Thyroid gland (tissue), 4 donors: ENCODE measurements at regions not wholly inside any gene's neighbourhood (a gene's known extent, or its start where the extent isn't known, plus 50 kb on each side); places are given as distances from the start of the nearest gene placed in this dataset.

ENCODE experiments used
- CTCF ChIP-seq, 6 experiments: fragments of 200-600 bp in 3 of 6; fragments of 450-650 bp in 3 of 6; sonication (generic) in 3 of 6; IDR thresholded peaks; one replicate each; pipeline ENCODE4 v1.5.1; 2016 to 2019; ENCODE audit warnings: antibody characterized with exemption in 6 of 6, mild to moderate bottlenecking in 2 of 6, inconsistent platforms in 1 of 6, moderate library complexity in 1 of 6
- POLR2A ChIP-seq, 2 donors: fragments of 450-650 bp; IDR thresholded peaks; one replicate each; pipeline ENCODE4 v1.6.1; 2017; ENCODE audit warnings: antibody characterized with exemption in 2 of 2, mild to moderate bottlenecking in 2 of 2, moderate library complexity in 1 of 2

- TF ChIP-seq CTCF (IDR thresholded peaks at IDR 0.05) (no peak), POLR2A (IDR thresholded peaks at IDR 0.05) (no peak)
Observed at GRCh38 chr1:14143777-14144176, 443.8 kb downstream of the PRDM2 start.
